Transverse colon (tissue), 4 donors: ENCODE measurements at regions not wholly inside any gene's neighbourhood (a gene's known extent, or its start where the extent isn't known, plus 50 kb on each side); places are given as distances from the start of the nearest gene placed in this dataset.

Source experiments
- DNase-seq: peaks from one replicate; pipeline ENCODE4 v3.0.0-alpha.2; 2019
- H3K27ac ChIP-seq, 4 donors: fragments of 200-600 bp; sonication (generic); 2 replicates each; pipeline ENCODE4 v1.5.1; 2016 to 2018; ENCODE audit warnings: inconsistent platforms in 4 of 4
- H3K27me3 ChIP-seq: fragments of 200-600 bp; sonication (generic); 2 replicates; pipeline ENCODE4 v1.5.1; 2017; ENCODE audit warnings: inconsistent platforms
- H3K36me3 ChIP-seq, 4 donors: fragments of 200-600 bp; sonication (generic); 2 replicates each; pipeline ENCODE4 v1.5.1; 2017 to 2019; ENCODE audit warnings: inconsistent platforms in 4 of 4
- H3K4me1 ChIP-seq, 4 donors: fragments of 200-600 bp; sonication (generic); 2 replicates each; pipeline ENCODE4 v1.5.1; 2017 to 2020; ENCODE audit warnings: inconsistent platforms in 4 of 4
- H3K4me3 ChIP-seq, 4 donors: fragments of 200-600 bp; sonication (generic); 1 replicate in 1 of 4; 2 replicates in 3 of 4; pipeline versions ENCODE4 v1.5.1 to v1.6.1; 2017 to 2019; ENCODE audit warnings: inconsistent platforms in 4 of 4
- H3K9me3 ChIP-seq, 2 donors: fragments of 200-600 bp; sonication (generic); 2 replicates each; pipeline ENCODE4 v1.5.1; 2017 to 2019; ENCODE audit warnings: inconsistent platforms in 2 of 2
- CTCF ChIP-seq, 5 experiments: fragments of 200-600 bp in 3 of 5; fragments of 450-650 bp in 2 of 5; sonication (generic) in 3 of 5; IDR thresholded peaks; 1 replicate in 2 of 5; 2 replicates in 3 of 5; pipeline ENCODE4 v1.5.1; 2016 to 2017; ENCODE audit warnings: antibody characterized with exemption in 5 of 5, inconsistent platforms in 3 of 5, mild to moderate bottlenecking in 2 of 5, moderate library complexity in 1 of 5
- EP300 ChIP-seq: sonication (generic); formaldehyde crosslinking; IDR thresholded peaks from one replicate; pipeline ENCODE4 v1.6.1; 2017; ENCODE audit warnings: antibody characterized with exemption, low read depth
- POLR2A ChIP-seq: fragments of 450-650 bp; IDR thresholded peaks from one replicate; pipeline ENCODE4 v1.6.1; 2016; ENCODE audit warnings: antibody characterized with exemption, mild to moderate bottlenecking, moderate library complexity
- POLR2AphosphoS5 ChIP-seq, 3 donors: sonication (generic); formaldehyde crosslinking; IDR thresholded peaks; one replicate each; pipeline ENCODE4 v1.6.1; 2016; ENCODE audit warnings: antibody characterized with exemption in 3 of 3
- WGBS, 2 donors: methylation state at CpG; one replicate each; pipeline ENCODE4 v1.1.5; 2018; ENCODE audit warnings: low coverage in 1 of 2; 5-methylcytosine and 5-hydroxymethylcytosine counted together
- in situ Hi-C, 4 donors: fragments of 200-750 bp; cut with MboI; loops; one replicate each; pipeline versions ENCODE4 v1.15.0 to v1.15.1; 2017; ENCODE audit warnings: low sequenced_read_pairs in 3 of 4, low pct_ligation_motif_present in 1 of 4, low pct_unique_long_range_greater_than_20kb in 1 of 4
- intact Hi-C: fragments of 100-400 bp; cut with DNase I; formaldehyde crosslinking; loops from one replicate; pipeline ENCODE4 v1.15.1; 2023; ENCODE audit warnings: low total_unique reads

GRCh38 chr15:87707566-87708130 is 548.9 kb downstream of the NTRK3 start:
- no peaks in the 10 kb centered on the region for H3K27me3 ChIP-seq
- TF ChIP-seq EP300 = no peak
- no peak for TF ChIP-seq POLR2A
- no peak for TF ChIP-seq POLR2AphosphoS5 (IDR thresholded peaks at IDR 0.05)
- no peak for TF ChIP-seq CTCF (IDR thresholded peaks at IDR 0.05)
- no peak overlapping the region for H3K4me3 ChIP-seq
- intact Hi-C loops (no loop called here), in situ Hi-C loops (no loop called here)
- WGBS, 2 donors = 80 to 87% methylated on average over 1 to 5 of the region's 5 CpGs
- DNase-seq = no peak
- H3K9me3 ChIP-seq = no peaks in the 10 kb centered on the region
- no peaks in the 10 kb centered on the region for H3K36me3 ChIP-seq
- H3K4me1 ChIP-seq = no peaks in the 10 kb centered on the region
- H3K27ac ChIP-seq = no peak overlapping the region

- no peak overlapping the region for H3K27ac ChIP-seq
- no peaks in the 10 kb centered on the region for H3K36me3 ChIP-seq
- no peaks in the 10 kb centered on the region for H3K4me1 ChIP-seq
- TF ChIP-seq EP300 = no peak
- no peak for TF ChIP-seq POLR2A
- no peak for TF ChIP-seq CTCF (IDR thresholded peaks at IDR 0.05)
- no peak for TF ChIP-seq POLR2AphosphoS5 (IDR thresholded peaks at IDR 0.05)
- H3K9me3 ChIP-seq = no peaks in the 10 kb centered on the region
- 20 to 51% methylated on average over 1 to 5 of the region's 5 CpGs for WGBS, 2 donors
- no peaks in the 10 kb centered on the region for H3K27me3 ChIP-seq
- H3K4me3 ChIP-seq = no peak overlapping the region
- in situ Hi-C loops = no loop called here
- intact Hi-C loops = no loop called here
- no peak for DNase-seq
Measured at GRCh38 chr15:87707071-87707470, 549.5 kb downstream of the NTRK3 start.

DNA sequence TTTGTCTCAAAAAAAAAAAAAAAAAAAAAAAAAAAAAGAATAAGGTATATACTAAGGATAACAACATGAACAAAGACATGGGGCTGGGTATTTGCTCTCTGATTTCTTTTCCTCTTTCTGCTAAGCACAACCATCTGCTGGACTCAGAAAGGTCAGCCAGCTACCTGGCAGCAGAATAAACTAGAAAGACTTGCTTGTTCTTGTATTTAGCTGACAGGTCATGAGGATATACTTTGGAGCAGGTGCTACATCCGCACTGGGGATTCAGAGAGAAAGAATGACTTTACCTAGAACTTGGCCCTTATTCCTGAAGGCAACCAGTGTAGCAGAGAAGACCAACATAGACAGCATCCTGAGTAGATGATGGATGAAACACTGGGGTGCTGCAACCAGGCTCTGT is 550.5 kb downstream of the NTRK3 start:
- TF ChIP-seq POLR2AphosphoS5 (IDR thresholded peaks at IDR 0.05) = no peak
- no peak for TF ChIP-seq EP300
- in situ Hi-C loops (no loop called here), intact Hi-C loops (no loop called here)
- no peaks in the 10 kb centered on the region for H3K27me3 ChIP-seq
- H3K9me3 ChIP-seq = no peaks in the 10 kb centered on the region
- H3K27ac ChIP-seq = no peak overlapping the region
- no peaks in the 10 kb centered on the region for H3K4me1 ChIP-seq
- DNase-seq = no peak
- WGBS, 2 donors = 89 to 100% methylated on average over 1 of the region's 1 CpG
- no peaks in the 10 kb centered on the region for H3K36me3 ChIP-seq
- H3K4me3 ChIP-seq = no peak overlapping the region

GRCh38 chr15:87704276-87704675 is 552.3 kb downstream of the NTRK3 start:
- DNase-seq = no peak
- Histone ChIP-seq H3K9me3 (no peaks in the 10 kb centered on the region), H3K36me3 (no peaks in the 10 kb centered on the region), H3K27ac (no peak overlapping the region), H3K27me3 (no peaks in the 10 kb centered on the region), H3K4me1 (no peaks in the 10 kb centered on the region), H3K4me3 (no peak overlapping the region)
- WGBS, 2 donors = 79 to 80% methylated on average over 3 to 5 of the region's 5 CpGs
- in situ Hi-C loops = no loop called here
- intact Hi-C loops = no loop called here
- TF ChIP-seq CTCF (IDR thresholded peaks at IDR 0.05) (no peak), POLR2A (no peak), EP300 (no peak), POLR2AphosphoS5 (IDR thresholded peaks at IDR 0.05) (no peak)
